DMS53 treated with DMSO at 0.1 percent for 48 hours (cell line): ENCODE measurements at regions not wholly inside any gene's neighbourhood (a gene's known extent, or its start where the extent isn't known, plus 50 kb on each side); places are given as distances from the start of the nearest gene placed in this dataset.

ENCODE experiments used
- DNase-seq: peaks from one replicate; lab custom pipeline; 2025; ENCODE audit not compliant: unreplicated experiment; lab: John Stamatoyannopoulos, UW

- no peak for DNase-seq
These were observed 127.2 kb upstream of the AGA start for GRCh38 chr4:177569434-177569833.

- no peak for DNase-seq
These were observed 131.3 kb upstream of the AGA start for GRCh38 chr4:177573507-177573906.

- no peak for DNase-seq
These were observed 132.2 kb upstream of the AGA start for GRCh38 chr4:177574446-177574845.

- no peak for DNase-seq
These were observed 137.4 kb upstream of the AGA start for GRCh38 chr4:177579649-177580048.

- no peak for DNase-seq
These were observed 140.8 kb upstream of the AGA start for GRCh38 chr4:177582992-177583391.

GRCh38 chr4:177587989-177588388 lies 145.8 kb upstream of the AGA start:
- no peak for DNase-seq

GRCh38 chr4:177595386-177595785 lies 153.1 kb upstream of the AGA start:
- DNase-seq, result no peak

- DNase-seq, result peak; percentile 53
These were observed 153.8 kb upstream of the AGA start for GRCh38 chr4:177596035-177596434.

- DNase-seq, result no peak
These were observed 154.8 kb upstream of the AGA start for GRCh38 chr4:177596991-177597390.

- DNase-seq, result no peak
These were observed 163.0 kb upstream of the AGA start for GRCh38 chr4:177605252-177605651.

- DNase-seq, result no peak
These were observed 164.9 kb upstream of the AGA start for GRCh38 chr4:177607111-177607573.

- no peak for DNase-seq
These were observed 169.9 kb upstream of the AGA start for GRCh38 chr4:177611974-177612664.

- DNase-seq, result no peak
These were observed 170.4 kb upstream of the AGA start for GRCh38 chr4:177612684-177613083.

- no peak for DNase-seq
These were observed 190.2 kb upstream of the AGA start for GRCh38 chr4:177632481-177632880.

GRCh38 chr4:177638871-177639270 lies 196.6 kb upstream of the AGA start:
- no peak for DNase-seq

- no peak for DNase-seq
These were observed 198.6 kb upstream of the AGA start for GRCh38 chr4:177640864-177641263.

GRCh38 chr4:177660223-177660622 lies 218.0 kb upstream of the AGA start:
- DNase-seq, result no peak

GRCh38 chr4:177667687-177668086 lies 225.4 kb upstream of the AGA start:
- no peak for DNase-seq

GRCh38 chr4:177671387-177671786 lies 229.2 kb upstream of the AGA start:
- DNase-seq, result no peak

- DNase-seq, result no peak
These were observed 229.6 kb upstream of the AGA start for GRCh38 chr4:177671845-177672244.

GRCh38 chr4:177673985-177674489 lies 231.8 kb upstream of the AGA start:
- no peak for DNase-seq

- no peak for DNase-seq
These were observed 238.1 kb upstream of the AGA start for GRCh38 chr4:177680308-177680707.

GRCh38 chr4:177681902-177682301 lies 239.7 kb upstream of the AGA start:
- no peak for DNase-seq
